ENCODE measurements at regions not wholly inside any gene's neighbourhood (a gene's known extent, or its start where the extent isn't known, plus 50 kb on each side); places are given as distances from the start of the nearest gene placed in this dataset.

DNA sequence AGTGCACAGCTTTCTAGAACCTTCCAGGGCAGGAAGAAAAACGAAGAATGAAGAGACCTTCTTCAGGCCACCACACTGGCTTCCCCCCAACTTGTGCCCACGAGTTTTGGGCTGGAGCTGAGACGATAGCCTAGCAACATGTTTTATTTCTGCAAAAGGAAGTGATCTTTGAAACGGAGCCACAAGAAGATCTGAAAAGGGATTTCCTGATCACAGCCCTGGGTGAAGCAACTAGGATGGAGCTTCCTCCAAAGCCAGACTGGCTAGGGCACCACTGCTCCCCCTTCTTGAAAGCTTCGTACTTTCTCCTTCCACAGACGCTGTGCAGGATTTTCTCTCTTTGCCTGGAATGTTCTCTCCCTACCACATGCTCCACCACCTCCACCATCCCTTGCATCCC, 418.3 kb downstream of the MED13L start:
- no peak for DNase-seq (ENCODE audit: low read depth in 4 of 4, low spot score in 3 of 4)

DNA sequence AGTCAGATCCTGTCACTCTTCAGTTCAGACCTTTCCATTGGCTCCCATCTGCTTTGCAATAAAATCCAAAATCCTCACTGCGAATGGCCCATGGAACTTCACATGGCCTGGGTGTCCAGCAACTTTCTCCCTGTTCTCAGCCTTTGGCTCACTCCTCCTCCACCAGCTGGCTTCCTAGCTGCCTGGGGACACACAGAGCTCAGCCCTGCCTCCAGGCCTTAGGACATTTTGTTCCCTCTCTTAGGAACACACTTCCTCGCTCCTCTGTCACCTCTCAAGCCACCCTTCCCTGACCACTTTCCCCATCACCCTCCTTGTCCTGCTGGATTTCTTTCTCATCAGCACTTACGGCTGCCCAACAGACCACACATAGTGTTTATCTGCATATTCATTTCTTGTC, 419.6 kb downstream of the MED13L start:
- no peak for DNase-seq (ENCODE audit: low read depth in 4 of 4, low spot score in 3 of 4)

DNA sequence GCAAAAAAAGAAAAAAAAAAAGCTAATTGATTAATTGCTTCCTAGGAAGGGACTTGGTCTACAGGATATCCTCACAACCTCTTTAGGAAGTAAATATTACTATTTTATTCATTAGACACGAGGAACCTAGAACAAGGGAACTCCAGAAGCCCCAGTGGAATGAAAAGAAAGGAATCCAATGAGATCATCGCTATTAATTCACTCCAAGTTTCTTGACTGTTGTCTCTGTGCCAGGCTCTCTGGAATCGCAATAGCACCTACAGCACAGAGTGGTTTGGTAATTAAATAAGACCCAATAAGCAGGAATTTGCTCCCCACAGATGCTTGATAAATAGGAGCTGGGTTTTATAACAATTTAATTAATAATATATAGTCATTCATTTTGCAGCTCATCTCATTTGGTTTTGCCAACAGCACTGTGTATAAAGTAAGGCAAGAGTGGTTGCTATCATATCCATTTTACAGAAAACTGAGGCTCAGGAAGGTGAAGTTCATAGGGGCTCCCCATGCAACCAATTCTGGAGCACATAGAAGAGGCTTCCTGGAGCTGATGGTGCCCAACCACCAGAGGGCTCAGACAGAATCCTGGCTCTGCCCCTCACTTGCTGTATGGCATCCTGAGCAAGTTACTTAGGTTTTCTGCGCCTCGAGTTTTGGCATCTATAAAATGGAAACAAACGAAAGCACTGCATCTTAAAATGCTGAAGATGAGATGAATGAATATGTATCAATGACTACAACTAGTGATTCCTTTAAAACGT, 420.2 kb downstream of the MED13L start:
- DNase-seq (ENCODE audit: low read depth in 4 of 4, low spot score in 3 of 4), result no peak

DNA sequence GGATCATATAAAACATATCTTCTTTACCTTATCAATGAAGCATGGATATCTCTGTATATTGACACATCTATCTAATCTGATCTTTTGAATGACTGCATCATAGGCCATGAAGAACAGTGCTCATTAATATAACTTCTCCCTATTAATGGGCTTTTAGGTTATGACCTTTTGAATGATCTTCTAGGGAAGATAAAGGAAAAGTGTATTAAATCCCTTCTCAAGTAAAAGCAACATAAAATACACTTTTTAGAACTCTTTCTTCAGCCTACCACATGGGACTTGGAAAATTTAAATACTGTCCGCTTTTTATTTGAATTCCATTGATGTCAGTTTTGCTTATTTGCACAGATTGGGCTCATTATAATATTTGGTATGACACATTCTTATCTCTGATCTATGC, 425.4 kb downstream of the MED13L start:
- DNase-seq (ENCODE audit: low read depth in 4 of 4, low spot score in 3 of 4), result no peak

DNA sequence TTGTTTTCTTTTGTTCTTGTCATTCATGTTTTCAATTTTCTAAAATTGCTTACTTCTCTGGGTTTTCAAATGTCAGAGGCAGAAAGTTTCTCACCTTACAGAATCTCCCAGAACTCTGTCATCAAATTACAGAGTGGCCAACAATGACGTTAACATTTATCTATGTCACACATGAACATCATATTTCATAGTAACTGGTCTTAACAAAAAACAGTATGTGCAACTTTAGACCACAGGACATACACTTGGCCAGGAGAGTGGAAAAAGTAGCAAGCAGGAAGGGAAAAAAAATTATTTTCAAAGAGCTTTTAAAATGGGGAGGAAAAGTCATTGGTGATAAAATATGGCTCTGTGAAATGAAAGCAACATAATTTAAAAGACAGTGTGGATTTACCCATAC, 426.5 kb downstream of the MED13L start:
- DNase-seq (ENCODE audit: low read depth in 4 of 4, low spot score in 3 of 4), result no peak

DNA sequence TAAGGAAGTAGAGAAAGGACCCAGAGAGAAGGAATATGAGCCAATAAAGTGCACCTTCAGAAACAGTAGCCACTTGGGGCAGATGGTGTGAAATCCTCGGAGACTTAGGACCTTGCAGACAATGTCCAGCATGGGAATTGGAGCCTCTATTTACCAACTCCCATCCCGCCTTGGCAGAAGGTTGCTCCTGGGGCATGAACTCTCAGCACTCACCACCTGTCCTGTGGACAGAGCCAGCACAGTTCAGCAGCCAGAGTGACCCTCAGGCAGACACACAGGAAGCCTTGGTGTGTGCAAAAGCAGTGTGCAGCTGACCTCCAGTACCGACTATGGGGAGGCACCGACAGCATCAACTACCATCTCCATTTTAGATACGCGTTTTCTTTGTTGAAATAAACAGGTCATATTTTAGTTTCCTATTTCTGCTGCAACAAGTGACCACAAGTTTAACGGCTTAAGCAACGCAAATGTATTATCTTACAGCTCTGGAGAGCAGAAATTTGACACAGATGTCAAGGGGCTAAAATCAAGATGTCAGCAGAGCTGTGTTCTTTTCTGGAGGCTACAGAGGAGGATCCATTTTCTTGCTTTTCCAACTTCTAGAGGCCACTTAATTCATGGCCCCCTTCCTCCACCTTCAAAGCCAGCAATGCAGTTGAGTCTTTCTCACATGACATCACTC, 428.1 kb downstream of the MED13L start:
- DNase-seq (ENCODE audit: low read depth in 4 of 4, low spot score in 3 of 4), result no peak

DNA sequence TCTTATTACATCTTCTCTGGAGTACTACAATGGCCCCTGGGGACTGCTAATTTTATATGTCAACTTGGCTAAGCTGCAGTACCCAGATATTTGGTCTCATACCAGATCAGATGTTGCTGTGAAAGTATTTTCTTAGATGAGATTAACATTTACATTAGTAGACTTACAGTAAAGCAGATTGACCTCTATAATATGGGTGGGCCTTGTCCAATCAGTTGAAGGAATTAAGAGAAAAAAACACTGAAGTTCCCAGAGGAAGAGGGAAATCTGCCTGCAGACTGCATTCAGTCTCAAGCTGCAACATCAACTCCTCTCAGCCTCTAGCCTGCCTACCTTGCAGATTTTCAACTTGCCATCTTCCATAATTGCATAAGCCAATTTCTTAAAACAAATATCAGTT, 430.1 kb downstream of the MED13L start:
- DNase-seq (ENCODE audit: low read depth in 4 of 4, low spot score in 3 of 4), result no peak

DNA sequence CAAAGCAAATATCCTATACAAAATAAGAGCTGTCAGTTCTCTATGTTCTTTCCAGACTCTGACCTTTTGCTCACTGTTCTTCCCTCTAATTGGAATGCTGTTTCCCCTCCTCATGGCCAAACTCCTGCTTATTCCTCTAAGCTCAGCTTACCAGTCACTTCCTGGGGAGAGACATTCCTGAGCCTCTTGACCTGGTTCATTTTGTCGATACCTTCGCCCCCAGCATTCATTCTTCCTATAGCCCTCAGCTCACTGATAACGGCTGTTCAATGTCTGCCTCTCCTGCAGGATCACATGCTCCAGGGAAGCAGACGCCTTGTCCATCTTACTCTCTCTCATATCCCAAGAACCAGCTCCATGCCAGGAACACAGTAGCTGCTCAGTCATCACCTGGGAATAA, 431.0 kb downstream of the MED13L start:
- no peak for DNase-seq (ENCODE audit: low read depth in 4 of 4, low spot score in 3 of 4)

DNA sequence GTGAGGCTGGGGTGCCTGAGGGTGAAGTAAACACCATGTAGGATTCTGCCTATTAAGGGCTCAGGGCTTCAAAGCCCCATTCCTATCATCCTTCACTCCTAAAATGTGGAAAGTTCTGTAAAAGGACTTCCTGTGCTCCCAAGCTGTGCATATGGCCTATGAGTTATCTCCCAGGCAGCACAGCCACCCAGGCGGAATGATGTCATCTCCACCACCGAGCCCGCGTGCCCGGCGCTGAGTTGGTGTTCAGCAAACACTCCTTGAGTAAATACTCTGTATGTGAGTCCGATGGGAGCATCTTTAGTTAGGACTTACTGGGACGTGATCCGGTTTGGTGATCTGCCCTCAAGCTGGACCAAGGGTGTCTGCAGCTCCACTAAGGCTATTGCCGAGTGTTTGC, 437.3 kb downstream of the MED13L start:
- no peak for DNase-seq (ENCODE audit: low read depth in 4 of 4, low spot score in 3 of 4)

DNA sequence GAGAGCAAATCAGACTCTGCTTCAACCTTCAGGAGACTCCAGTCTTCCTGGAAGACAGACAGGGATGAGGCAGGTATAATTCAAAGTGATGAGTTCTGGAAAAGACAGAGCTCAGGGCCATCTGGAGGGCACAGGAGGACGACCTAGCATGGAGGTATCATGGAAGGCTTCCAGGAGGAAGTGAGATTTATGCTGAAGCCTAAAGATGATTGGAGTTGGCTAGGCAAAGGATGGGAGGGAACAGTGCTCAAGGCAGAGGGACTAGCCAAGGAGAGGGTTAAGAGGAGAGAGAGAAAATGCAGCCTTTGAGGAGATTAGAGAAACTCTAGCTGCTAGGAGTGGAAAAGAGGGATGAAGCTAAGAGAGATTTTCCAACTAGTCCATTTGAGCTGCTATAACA, 438.5 kb downstream of the MED13L start:
- DNase-seq (ENCODE audit: low read depth in 4 of 4, low spot score in 3 of 4), result no peak

DNA sequence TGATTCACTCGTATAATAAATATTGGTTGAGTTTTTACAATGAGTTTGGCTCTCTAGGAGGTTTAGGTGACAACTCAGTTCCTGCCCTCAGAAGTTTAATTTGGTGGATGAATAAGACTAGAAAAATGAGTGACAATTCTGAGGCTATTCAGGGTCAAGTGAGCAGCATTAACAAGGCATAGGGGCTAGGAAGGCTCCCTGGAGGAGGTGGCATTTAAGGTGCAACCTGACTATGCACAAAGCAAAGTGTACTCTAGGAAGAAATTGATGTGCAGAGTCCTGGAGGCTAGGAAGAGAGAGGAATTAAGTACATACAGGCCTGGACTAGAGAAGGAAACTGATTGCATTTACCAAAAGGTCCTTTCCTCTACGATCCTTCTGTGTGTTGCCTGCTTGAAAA, 440.3 kb downstream of the MED13L start:
- DNase-seq (ENCODE audit: low read depth in 4 of 4, low spot score in 3 of 4), result no peak

DNA sequence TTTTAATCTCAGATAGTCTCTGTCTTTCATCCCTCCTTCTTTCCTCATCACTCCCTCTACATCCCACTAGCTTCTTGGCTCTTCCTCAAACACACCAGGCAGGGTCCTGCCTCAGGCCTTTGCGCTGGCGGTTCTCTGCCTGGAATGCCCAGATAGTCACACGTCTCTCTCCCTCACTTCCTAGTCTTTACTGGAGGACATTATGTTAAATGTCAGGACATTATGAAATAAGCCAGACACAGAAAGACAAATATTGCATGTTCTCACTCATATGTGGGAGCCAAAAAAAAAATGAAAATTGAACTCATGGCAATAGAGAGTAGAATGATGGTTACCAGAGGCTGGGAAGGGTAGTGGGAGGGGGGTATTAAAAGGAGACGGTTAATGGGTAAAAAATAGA, 442.0 kb downstream of the MED13L start:
- no peak for DNase-seq (ENCODE audit: low read depth in 4 of 4, low spot score in 3 of 4)

DNA sequence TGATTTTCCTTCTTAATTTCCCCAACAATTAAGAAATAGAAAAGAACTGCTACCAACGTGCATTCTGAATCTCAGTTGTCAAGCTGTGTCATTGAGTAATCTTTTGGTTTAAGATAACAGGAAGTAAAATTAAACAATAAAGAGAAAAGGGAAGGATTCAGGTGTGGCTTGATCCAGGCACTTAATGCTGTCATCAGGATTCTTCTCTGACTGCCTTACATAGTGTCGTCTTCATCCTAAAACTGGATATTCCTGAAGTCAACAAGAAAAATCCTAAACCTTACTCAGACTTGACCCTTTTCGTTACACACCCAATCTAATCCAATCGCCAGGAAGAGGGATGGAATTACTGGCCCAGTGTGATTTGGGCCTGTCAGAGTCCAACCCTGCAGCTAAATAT, 443.8 kb downstream of the MED13L start:
- no peak for DNase-seq (ENCODE audit: low read depth in 4 of 4, low spot score in 3 of 4)

DNA sequence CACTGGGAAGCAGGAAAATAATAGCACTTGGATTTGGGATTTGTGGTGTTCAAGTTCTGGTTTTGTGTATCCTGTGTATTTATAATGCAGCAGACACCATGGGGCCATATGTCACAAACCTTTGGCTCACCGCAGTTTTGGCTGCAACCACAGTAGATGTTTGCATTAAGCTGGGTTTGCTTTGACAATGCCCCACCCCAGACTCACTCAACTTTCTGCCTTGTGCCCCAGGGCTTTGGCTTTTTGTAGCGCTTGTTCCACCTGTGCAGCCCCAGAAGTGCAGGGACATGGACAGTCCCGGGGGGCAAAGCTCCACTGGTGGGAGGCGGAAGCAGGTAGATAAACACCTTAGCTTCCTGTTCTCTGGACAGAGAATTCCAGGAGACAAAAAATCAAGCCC, 446.9 kb downstream of the MED13L start:
- DNase-seq (ENCODE audit: low read depth in 4 of 4, low spot score in 3 of 4), result no peak

DNA sequence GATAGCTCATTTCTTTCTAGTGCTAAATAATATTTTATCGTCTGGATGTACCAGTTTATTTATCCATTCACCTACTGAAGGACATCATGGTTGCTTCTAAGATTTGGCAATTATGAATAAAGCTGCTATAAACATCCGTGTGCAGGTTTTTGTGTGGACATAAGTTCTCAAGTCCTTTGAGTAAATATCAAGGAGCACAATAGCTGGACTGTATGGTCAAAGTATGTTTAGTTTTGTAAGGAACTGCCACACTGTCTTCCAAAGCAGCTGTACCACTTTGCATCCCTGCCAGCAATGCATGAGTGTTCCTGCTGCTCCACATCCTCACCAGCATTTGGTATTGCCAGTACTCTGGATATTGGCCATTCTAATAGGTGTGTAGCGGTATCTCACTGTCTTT, 447.4 kb downstream of the MED13L start:
- no peak for DNase-seq (ENCODE audit: low read depth in 4 of 4, low spot score in 3 of 4)

DNA sequence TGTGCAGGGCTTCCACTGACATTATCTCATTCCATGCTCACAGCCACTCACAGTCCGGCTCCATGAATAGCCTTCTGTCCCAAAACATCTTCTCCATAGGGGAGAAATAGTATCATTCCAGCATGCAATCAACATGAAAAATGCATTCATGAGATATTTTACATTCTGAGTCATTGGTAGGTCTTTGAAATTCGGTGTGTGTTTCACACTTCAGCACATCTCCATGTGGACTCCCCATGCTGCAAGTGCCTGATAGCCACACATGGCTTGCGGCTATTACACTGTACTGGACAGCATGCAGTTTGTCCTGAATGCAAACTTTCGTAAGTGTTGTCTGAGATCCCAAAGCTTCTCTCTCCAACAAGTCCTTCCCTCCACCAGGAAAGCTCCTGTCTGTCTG, 449.3 kb downstream of the MED13L start:
- DNase-seq (ENCODE audit: low read depth in 4 of 4, low spot score in 3 of 4), result no peak

DNA sequence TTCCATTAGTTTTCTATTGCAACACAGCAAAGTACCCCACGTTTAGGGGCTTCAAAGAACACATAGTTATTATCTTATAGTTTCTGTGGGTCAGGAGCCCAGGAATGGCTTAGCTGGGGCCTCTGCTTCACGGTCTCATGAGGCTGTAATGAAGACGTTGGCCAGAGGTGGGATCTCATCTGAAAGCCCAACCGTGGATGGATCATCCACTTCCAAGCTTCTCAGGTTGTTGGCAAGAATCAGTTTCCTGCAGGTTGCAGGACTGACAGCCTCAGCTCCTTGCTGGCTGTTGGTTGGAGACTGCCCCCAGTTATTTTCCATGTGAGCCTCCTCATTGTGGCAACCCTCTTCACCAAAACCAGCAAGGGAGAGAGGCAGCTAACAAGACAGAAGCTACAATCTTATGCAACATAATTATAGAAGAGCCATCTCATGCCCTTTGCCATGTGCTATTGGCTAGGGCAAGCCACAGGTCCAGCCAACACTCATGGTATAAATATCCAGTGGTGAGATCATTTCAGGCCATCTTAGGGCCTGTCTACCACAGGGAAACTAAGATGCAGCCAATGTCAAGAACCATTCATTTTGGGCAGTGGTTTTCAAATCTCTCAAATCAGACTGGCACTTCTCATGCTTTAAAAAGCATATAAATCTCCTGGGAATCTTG, 452.4 kb downstream of the MED13L start:
- no peak for DNase-seq (ENCODE audit: low read depth in 4 of 4, low spot score in 3 of 4)

DNA sequence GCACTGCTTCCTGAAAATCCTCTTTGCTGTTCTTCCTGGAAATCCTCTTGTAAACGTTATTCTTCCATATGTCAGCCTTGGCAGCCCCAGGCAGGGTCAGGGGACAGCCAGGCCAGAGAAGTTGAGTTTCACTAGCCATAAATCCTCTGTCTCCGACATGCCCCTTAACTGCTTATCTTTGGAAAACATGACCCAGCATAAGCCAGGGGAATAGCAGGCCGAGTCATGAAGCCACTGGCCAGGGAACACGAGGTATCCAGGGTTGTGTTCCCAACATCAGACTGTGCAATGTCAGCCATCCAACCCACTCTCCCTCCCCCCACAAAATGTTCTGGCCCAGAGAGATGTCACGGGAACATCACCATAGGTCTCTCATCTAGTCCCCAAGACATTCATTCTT, 453.9 kb downstream of the MED13L start:
- no peak for DNase-seq (ENCODE audit: low read depth in 4 of 4, low spot score in 3 of 4)

DNA sequence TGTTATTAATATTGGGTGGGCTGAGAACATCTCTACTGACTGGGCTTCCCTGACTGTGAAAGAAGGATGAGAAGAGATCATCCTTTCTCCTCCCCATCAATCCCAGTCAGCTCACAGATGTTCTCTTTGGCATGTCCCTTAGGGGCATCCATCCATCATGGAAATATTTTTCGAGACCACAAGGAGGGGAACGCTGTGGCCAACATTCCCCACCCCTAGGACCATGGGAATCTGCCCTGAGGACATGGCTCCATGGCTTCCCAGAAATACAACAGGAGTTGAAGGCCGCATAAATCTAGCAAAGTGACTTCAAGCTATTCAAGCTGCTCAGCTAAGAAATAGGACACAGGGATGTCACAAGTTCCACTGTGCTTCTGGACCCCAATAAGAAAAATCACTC, 456.8 kb downstream of the MED13L start:
- no peak for DNase-seq (ENCODE audit: low read depth in 4 of 4, low spot score in 3 of 4)

DNA sequence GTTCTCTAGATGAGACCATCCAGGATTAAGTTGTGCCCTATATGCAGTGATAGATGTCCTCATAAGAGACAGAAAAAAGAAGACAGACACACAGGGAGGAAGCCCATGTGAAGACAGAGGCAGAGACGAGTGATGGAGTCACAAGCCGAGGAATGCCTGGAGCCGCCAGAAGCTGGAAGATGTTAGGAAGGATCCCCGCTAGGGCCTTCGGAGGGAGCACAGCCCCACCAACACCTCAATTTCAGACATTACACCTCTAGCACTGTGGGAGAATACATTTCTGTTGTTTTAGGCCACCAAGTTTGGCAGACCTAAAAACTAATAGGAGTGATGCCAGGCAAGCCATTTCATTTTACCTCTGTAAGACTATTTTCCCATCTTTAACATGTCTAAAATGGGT, 458.5 kb downstream of the MED13L start:
- no peak for DNase-seq (ENCODE audit: low read depth in 4 of 4, low spot score in 3 of 4)

DNA sequence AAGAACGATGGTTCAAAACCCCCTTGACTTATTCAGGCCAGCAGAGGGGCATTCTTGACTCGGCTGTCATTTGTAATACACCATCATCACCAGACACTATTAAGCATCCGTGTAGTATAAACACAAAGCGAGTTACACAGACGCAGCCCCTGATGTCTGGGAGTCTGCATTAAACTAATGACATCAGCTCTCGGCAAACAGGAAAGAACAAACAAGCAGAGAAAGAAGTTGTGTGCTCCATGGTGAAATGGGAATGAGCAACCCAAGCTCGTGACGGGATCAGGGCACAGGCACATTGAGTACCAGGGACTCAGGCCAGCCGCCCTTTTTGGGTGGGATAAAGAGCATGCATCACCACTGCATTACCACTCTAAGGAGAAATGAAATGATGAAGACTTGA, 460.1 kb downstream of the MED13L start:
- no peak for DNase-seq (ENCODE audit: low read depth in 4 of 4, low spot score in 3 of 4)

DNA sequence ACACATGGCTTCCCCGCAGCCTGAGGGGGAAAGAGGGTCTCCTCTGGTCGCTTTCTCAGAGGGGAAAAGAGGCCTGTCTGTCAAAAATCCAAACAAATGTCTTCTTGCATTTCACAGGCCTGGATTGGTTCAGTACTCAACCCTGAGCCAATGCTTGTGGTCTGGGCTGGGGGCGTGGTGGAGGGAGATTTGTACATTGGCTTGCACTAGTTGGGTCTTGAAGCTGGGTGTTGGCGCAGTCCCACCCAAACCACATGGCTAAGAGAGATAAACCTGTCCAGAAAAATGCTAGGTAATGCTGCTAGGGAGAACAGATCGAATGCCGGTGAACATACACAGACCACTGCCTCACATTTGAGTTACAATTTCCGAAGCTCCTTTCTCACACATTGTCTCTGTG, 461.6 kb downstream of the MED13L start:
- DNase-seq (ENCODE audit: low read depth in 4 of 4, low spot score in 3 of 4), result no peak
